HG03280 (cell line): ENCODE measurements at regions not wholly inside any gene's neighbourhood (a gene's known extent, or its start where the extent isn't known, plus 50 kb on each side); places are given as distances from the start of the nearest gene placed in this dataset.

Experiments used
- ATAC-seq: cut with Tn5 transposase; IDR thresholded peaks from one replicate; pipeline ENCODE4 v1.9.1; 2021; ENCODE audit warnings: mild to moderate bottlenecking, moderate library complexity; ENCODE audit not compliant: unreplicated experiment

DNA sequence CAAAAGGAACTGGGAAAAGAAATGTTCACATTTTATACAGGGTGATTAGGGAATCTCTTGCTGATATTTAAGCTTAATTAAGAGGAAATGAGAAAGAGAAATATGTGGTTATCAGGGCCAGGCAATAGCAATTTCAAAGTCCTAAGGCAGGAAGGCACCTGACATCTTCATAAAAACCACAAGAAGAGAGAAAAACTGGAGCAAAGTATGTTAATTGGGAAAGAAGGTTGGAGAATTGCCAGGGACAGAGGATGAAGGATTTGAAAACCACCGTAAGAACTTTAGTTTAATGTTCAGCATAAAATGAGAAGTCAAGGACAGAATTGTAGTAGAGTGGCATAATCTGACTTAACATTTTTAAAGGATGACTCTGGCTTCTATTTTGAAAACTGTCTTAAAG lies 691.8 kb upstream of the NRXN1 start:
- no peak for ATAC-seq

GRCh38 chr2:51722311-51722710 lies 690.4 kb upstream of the NRXN1 start:
- ATAC-seq, result no peak

DNA sequence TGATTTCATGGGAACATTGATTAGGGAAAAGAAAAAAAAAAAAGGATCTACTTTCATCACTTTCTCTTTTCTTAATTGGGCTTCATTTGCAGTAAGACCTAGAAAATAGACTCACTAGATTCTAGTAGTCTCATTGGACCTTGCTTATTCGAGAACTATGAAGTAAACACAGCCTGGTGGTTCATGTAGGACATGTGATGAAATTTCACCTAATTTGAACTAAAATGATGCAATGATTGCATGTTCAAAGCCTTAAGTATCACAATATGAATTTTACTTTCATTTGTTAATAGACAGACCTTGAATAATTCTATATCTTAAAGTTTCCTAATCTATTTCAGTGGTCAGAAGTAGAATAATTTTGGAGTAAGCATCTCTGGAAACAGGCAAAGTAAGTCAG lies 688.9 kb upstream of the NRXN1 start:
- no peak for ATAC-seq

- no peak for ATAC-seq
Observed at GRCh38 chr2:51718881-51719280, 686.9 kb upstream of the NRXN1 start.

DNA sequence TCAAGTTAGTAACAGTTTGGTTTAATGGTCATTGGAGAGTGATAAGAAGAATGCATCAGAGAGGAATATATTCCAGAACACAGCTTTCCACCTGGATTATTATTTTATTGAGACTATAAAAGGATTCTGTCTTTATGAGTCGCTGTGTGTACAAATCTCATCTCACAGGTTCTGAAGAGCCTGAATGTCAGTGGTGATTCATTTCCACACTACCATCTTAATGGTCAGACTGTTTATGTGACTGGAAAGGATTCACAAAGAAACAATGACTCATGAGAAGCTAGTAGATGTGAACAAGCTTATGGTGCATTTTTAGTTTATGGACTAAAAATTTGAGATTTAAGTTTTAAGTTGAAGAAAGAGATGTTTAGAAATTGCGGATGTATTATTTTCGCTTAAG lies 685.4 kb upstream of the NRXN1 start:
- no peak for ATAC-seq

- ATAC-seq, result no peak
Observed at GRCh38 chr2:51711766-51712165, 679.8 kb upstream of the NRXN1 start.

GRCh38 chr2:51710222-51710621 lies 678.3 kb upstream of the NRXN1 start:
- ATAC-seq, result no peak

DNA sequence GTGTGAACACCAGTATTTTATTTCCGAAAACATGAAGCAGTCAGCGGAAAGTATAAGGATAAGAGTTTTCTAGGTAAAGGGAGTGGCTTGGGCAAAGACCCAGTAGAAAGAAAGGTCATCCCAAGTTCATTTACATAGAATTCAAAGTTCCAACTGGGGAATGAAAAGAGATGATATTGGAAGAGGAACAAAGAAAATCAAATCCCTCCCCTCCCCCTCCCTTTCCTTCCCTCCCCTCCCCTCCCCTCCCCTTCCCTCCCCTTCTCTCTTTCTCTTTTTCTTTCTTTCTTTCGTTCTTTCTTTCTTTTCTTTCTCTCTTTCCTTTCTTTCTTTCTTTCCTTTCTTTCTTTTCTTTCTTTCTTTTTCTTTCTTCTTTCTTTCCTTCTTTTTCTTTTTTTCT lies 675.7 kb upstream of the NRXN1 start:
- no peak for ATAC-seq

GRCh38 chr2:51706220-51706619 lies 674.3 kb upstream of the NRXN1 start:
- ATAC-seq, result no peak

DNA sequence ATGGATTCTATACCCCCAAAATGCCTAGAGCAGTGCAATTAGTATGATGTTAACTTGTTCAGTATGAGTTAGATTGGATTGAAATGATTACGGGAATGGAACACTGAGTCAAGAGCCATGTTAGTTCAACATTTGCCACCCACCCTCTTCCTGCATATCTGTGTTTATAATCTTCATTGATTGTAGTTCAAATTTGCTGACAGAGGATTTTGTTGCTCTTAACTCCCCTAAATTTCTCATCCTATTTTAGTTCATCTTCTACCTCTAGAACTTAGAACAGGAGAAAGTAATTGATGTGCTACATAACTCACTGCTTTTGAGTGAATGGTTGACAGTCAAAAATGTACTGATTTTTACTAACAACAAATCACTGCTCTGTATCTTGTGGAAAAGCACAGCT lies 673.5 kb upstream of the NRXN1 start:
- no peak for ATAC-seq

- ATAC-seq, result no peak
Observed at GRCh38 chr2:51698021-51698420, 666.1 kb upstream of the NRXN1 start.

DNA sequence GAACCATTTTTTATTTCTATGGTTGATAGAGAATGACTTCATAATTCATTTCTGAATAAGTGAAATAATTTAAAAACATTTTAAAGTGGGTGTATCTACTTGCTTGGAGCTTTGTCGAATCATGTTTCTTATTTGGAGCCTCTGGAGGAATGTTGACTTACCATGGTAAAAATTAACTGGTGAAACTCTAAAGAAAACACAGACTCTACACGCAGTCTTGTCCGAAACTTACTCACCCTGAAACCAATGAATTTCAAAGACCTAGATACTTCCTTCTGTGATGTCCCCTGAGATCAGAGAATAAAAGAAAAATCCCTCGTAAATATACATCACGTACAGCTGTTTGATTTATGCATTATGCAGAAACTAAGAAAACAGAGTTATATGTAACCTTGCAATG lies 665.2 kb upstream of the NRXN1 start:
- no peak for ATAC-seq

GRCh38 chr2:51695531-51695930 lies 663.6 kb upstream of the NRXN1 start:
- no peak for ATAC-seq

DNA sequence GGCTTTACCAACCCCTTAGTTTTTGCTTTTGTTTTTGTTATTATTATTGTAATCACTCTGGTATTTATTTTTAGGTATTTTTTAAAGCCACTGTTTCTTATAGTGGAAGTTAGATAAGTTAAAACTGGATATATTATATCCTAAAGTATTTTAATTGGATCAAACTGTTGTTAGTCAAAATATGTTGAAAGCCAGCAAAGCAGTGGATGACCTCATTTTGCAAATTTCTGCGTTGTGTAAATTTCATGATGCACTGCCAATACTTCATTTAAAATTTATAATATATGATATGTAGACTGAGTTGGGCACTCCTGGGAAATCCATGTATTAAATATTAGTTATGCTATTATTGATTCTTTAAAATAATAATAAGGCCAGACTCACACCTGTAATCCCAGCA lies 661.7 kb upstream of the NRXN1 start:
- no peak for ATAC-seq

DNA sequence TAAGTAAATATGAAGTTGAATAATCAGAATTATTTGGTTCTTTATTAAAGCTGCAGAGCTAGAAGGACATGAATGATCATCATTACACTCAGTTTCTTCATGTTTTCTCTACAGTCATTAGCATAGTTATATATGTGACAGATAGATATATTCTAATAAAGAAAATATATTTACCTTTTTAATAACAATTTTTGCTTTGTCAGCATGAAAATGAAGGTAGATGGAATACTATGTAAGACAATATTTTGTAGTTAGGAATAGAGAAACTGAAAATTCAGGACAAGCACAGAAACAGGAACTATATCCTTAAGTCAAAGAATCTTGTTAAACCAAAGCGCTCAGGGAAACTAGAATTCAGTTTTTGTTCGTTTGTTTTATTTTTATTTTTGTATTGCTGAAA lies 649.9 kb upstream of the NRXN1 start:
- ATAC-seq, result no peak

GRCh38 chr2:51673628-51674027 lies 641.7 kb upstream of the NRXN1 start:
- no peak for ATAC-seq

- ATAC-seq, result no peak
Observed at GRCh38 chr2:51667679-51668078, 635.7 kb upstream of the NRXN1 start.

- ATAC-seq, result no peak
Observed at GRCh38 chr2:51662187-51662586, 630.3 kb upstream of the NRXN1 start.

DNA sequence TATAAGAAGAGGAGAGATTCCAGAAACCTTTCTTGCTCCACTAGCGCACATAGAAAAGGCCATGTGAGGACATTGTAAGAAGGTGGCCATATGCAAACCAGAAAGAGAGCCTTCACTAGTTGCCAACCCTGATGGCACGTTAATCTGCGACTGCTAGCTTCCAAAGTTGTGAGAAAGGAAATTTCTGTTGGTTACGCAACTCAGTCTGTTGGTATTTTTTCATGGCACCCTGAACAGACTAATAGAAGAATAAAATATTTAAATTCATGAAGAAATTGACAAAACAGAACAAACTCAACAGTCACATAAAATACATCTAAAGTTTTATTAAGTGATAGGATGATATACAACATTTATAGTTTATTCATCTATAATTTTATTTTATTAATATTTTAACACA lies 625.9 kb upstream of the NRXN1 start:
- no peak for ATAC-seq

GRCh38 chr2:51650769-51651168 lies 618.8 kb upstream of the NRXN1 start:
- no peak for ATAC-seq

GRCh38 chr2:51649366-51649765 lies 617.4 kb upstream of the NRXN1 start:
- ATAC-seq, result no peak

DNA sequence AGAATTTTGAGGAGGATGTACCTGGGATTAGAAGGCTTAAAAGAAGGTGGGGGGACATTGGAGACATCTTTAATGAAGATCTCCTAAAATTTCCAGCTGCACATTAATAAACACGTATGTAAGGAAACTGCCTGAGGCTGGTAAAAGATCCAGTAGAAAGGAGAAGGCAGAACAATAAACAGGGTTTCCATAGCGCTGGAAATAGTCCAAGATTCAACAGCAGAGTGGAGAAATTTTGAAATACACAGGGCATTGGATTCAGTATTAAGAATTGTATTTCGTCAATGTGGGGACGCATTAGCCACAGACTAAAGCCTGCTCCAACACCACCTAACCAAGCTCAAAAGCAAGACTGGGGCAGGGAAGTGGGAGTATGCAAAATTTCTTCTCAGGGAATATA lies 606.9 kb upstream of the NRXN1 start:
- no peak for ATAC-seq

DNA sequence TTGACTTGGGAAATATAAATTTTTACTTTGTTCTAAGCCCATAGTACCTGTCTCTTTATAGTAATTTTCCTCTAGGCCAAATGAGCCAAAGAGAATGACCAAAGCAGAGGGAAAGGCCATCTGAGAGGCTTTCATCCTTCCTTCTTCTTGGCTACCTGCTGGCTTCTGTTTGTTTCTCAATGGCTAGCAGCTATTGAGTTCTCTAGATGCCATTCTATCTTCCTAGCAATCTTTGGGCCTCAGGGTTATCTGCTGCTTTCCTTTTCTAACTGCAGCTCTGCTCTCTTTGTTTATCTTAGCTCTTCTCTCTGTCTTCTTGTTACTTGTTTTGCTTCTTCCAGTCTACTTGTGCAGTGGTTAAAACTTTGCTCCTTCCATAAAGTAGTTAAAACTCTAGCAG lies 601.1 kb upstream of the NRXN1 start:
- ATAC-seq, result no peak

GRCh38 chr2:51629406-51629805 lies 597.5 kb upstream of the NRXN1 start:
- no peak for ATAC-seq
